Hepatocyte (in vitro differentiated cells): ENCODE measurements at regions not wholly inside any gene's neighbourhood (a gene's known extent, or its start where the extent isn't known, plus 50 kb on each side); places are given as distances from the start of the nearest gene placed in this dataset.

ENCODE experiments used
- EZH2phosphoT487 ChIP-seq: fragments of 200-600 bp; sonication (generic); IDR thresholded peaks from one replicate; pipeline ENCODE4 v1.6.1; 2018; ENCODE audit warnings: antibody characterized with exemption, mild to moderate bottlenecking, low read depth, moderate library complexity; ENCODE audit not compliant: unreplicated experiment, severe bottlenecking
- TF ChIP-seq, protein P1 (sequence below): fragments of 200-600 bp; sonication (generic); IDR thresholded peaks from 2 replicates; pipeline ENCODE4 v1.5.1; 2016; ENCODE audit warnings: antibody characterized with exemption, mild to moderate bottlenecking; ENCODE audit not compliant: poor library complexity

DNA sequence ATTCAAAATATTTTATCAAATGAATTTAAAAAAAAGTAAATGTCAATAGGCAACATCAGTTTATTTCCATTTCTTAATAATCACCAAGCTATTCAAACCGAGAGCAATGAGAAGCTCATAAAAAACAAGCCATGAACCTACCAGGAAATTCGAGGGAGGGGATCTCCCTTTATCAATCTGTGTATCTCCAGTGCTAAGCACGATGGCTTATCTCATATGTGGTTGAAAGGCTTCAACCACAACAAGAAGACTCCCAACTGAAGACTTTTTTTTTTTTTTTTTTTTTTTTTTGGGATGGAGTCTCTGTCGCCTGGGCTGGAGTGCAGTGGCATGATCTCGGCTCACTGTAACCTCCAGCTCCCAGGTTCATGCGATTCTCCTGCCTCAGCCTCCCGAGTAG is 833.3 kb downstream of the USP25 start:
- TF ChIP-seq, protein P1, sequence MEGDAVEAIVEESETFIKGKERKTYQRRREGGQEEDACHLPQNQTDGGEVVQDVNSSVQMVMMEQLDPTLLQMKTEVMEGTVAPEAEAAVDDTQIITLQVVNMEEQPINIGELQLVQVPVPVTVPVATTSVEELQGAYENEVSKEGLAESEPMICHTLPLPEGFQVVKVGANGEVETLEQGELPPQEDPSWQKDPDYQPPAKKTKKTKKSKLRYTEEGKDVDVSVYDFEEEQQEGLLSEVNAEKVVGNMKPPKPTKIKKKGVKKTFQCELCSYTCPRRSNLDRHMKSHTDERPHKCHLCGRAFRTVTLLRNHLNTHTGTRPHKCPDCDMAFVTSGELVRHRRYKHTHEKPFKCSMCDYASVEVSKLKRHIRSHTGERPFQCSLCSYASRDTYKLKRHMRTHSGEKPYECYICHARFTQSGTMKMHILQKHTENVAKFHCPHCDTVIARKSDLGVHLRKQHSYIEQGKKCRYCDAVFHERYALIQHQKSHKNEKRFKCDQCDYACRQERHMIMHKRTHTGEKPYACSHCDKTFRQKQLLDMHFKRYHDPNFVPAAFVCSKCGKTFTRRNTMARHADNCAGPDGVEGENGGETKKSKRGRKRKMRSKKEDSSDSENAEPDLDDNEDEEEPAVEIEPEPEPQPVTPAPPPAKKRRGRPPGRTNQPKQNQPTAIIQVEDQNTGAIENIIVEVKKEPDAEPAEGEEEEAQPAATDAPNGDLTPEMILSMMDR, result no peak
- TF ChIP-seq EZH2phosphoT487, result no peak
